ENCODE measurements at regions not wholly inside any gene's neighbourhood (a gene's known extent, or its start where the extent isn't known, plus 50 kb on each side); places are given as distances from the start of the nearest gene placed in this dataset.

DNA sequence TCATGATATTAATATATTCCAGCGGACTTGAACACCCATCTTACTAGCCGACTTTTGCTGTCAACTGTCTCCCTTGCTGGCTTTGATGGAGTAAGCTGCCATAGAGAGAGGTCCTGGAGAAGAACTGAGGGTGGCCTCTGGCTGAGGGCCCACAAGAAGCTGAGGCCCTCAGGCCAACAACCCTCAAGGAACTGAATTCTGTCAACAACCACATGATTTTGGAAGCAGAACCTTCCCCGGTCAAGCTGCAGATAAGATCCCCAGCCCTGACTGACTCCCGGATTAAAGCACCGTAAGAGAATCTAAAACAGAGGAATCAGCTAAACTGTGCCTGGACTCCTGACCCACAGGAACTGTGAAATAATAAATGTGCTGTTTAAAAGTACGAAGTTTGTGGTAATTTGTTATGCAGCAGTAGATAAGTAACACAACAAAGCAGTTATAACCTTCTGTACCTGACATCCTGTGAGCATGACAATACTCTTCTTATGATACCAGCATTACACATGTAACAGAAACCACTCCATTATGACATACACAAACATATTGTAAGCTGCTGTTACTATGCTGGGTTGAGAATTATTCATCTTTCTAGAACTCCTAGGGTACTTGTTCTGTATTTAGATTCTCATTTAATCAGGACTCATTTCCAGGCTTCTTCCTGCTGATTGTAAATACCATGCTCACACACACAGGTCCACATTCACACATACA, 66.2 kb downstream of the HES1 start:
- TF ChIP-seq, protein P1, sequence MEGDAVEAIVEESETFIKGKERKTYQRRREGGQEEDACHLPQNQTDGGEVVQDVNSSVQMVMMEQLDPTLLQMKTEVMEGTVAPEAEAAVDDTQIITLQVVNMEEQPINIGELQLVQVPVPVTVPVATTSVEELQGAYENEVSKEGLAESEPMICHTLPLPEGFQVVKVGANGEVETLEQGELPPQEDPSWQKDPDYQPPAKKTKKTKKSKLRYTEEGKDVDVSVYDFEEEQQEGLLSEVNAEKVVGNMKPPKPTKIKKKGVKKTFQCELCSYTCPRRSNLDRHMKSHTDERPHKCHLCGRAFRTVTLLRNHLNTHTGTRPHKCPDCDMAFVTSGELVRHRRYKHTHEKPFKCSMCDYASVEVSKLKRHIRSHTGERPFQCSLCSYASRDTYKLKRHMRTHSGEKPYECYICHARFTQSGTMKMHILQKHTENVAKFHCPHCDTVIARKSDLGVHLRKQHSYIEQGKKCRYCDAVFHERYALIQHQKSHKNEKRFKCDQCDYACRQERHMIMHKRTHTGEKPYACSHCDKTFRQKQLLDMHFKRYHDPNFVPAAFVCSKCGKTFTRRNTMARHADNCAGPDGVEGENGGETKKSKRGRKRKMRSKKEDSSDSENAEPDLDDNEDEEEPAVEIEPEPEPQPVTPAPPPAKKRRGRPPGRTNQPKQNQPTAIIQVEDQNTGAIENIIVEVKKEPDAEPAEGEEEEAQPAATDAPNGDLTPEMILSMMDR (IDR thresholded peaks at IDR 0.05): no peak
- TF ChIP-seq POLR2AphosphoS5 (IDR thresholded peaks at IDR 0.05; ENCODE audit: insufficient read depth in 1 of 2, low read depth in 1 of 2) (no peak), POLR2A (IDR thresholded peaks at IDR 0.05) (no peak)

All from vagina (tissue), 2 donors.